ENCODE measurements at regions not wholly inside any gene's neighbourhood (a gene's known extent, or its start where the extent isn't known, plus 50 kb on each side); places are given as distances from the start of the nearest gene placed in this dataset.
"Not testable (repeated sequence)": the region's sequence is repeated elsewhere in the genome, so short reads cannot be mapped to it uniquely, and the experiment has no call there.

DNA sequence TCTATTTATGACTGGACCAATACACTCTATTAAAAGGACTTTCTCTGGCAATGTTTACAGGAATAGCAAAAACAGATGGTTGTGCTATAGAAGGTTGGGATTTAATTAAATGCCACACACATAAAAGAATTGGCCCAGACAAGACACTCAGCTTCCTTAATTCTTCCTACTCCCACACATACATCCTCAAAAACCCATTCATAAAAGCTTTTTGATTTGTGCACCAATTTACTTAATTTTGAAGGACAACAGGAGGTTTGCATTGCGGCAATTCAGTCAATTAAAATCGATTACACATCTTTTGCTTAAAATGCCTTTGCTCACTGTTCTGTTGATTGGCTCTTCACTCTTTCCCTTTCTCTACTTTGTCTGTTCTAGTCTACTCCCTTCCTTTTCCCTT, 317.1 kb downstream of the CBLL2 start:
- no peaks in the 10 kb centered on the region for H3K4me1 ChIP-seq (ENCODE audit: low read length)
- no peak overlapping the region for H3K4me2 ChIP-seq (ENCODE audit: low read depth, low read length)
- H3K9ac ChIP-seq (ENCODE audit: low read length), result no peak overlapping the region
- no peak overlapping the region for H3K27ac ChIP-seq (ENCODE audit: low read length)
- no peak overlapping the region for H3K4me3 ChIP-seq (ENCODE audit: low read length)
- H2AFZ ChIP-seq (ENCODE audit: low read length), result no peak overlapping the region
- no peaks in the 10 kb centered on the region for H3K27me3 ChIP-seq (replicated peaks; ENCODE audit: insufficient read depth, low read length)
- no peaks in the 10 kb centered on the region for H3K9me2 ChIP-seq (replicated peaks; ENCODE audit: insufficient read depth, low read length)
- H3K79me2 ChIP-seq (ENCODE audit: low read length), result no peaks in the 10 kb centered on the region
- no peaks in the 10 kb centered on the region for H3K36me3 ChIP-seq (replicated peaks; ENCODE audit: insufficient read depth, low read length)
- no peak for DNase-seq
- TF ChIP-seq EZH2 (optimal IDR thresholded peaks at IDR 0.05; ENCODE audit: low read depth, low read length), result no peak
- TF ChIP-seq CTCF (IDR thresholded peaks at IDR 0.05; ENCODE audit: low read length), result no peak
- no peak for TF ChIP-seq EZH2phosphoT487 (IDR thresholded peaks at IDR 0.05; ENCODE audit: low read length)
- H4K20me1 ChIP-seq (ENCODE audit: insufficient read depth, low read length), result no peaks in the 10 kb centered on the region
- no peaks in the 10 kb centered on the region for H3F3A ChIP-seq (ENCODE audit: insufficient read depth, low read length)
- no peaks in the 10 kb centered on the region for H3K9me3 ChIP-seq (replicated peaks; ENCODE audit: insufficient read depth, low read length)

DNA sequence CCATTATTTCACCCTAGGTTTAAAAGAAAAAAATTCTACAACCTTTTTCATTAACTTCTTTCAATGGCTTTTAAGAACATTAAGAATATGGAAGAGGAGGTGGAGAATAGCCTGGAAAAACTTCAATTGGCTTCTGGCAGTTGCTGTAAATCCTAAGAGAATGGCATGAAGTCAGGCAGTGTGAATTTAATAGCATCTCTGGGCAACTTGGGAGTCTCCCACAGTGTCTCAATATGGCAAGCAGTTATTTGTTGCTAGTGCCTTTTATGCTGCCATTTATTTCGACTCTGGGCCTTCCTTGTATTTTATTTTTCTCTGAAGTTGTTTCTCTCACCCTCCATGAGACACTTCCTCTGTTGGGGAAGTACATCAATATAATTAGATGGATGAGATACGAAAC, 322.1 kb downstream of the CBLL2 start:
- H3K36me3 ChIP-seq (replicated peaks; ENCODE audit: insufficient read depth, low read length), result no peaks in the 10 kb centered on the region
- H4K20me1 ChIP-seq (ENCODE audit: insufficient read depth, low read length), result no peaks in the 10 kb centered on the region
- DNase-seq, result no peak
- TF ChIP-seq EZH2phosphoT487 (IDR thresholded peaks at IDR 0.05; ENCODE audit: low read length), result no peak
- TF ChIP-seq CTCF (IDR thresholded peaks at IDR 0.05; ENCODE audit: low read length), result no peak
- no peak for TF ChIP-seq EZH2 (optimal IDR thresholded peaks at IDR 0.05; ENCODE audit: low read depth, low read length)
- no peaks in the 10 kb centered on the region for H3K9me2 ChIP-seq (replicated peaks; ENCODE audit: insufficient read depth, low read length)
- H3K27ac ChIP-seq (ENCODE audit: low read length), result no peak overlapping the region
- H3K27me3 ChIP-seq (replicated peaks; ENCODE audit: insufficient read depth, low read length), result no peaks in the 10 kb centered on the region
- no peak overlapping the region for H3K9ac ChIP-seq (ENCODE audit: low read length)
- H3K4me2 ChIP-seq (ENCODE audit: low read depth, low read length), result no peak overlapping the region
- no peaks in the 10 kb centered on the region for H3K4me1 ChIP-seq (ENCODE audit: low read length)
- H3K9me3 ChIP-seq (replicated peaks; ENCODE audit: insufficient read depth, low read length), result no peaks in the 10 kb centered on the region
- no peak overlapping the region for H2AFZ ChIP-seq (ENCODE audit: low read length)
- H3K79me2 ChIP-seq (ENCODE audit: low read length), result no peaks in the 10 kb centered on the region
- no peak overlapping the region for H3K4me3 ChIP-seq (ENCODE audit: low read length)
- no peaks in the 10 kb centered on the region for H3F3A ChIP-seq (ENCODE audit: insufficient read depth, low read length)

- no peak overlapping the region for H2AFZ ChIP-seq (ENCODE audit: low read length)
- no peaks in the 10 kb centered on the region for H3K9me2 ChIP-seq (replicated peaks; ENCODE audit: insufficient read depth, low read length)
- no peaks in the 10 kb centered on the region for H3K4me1 ChIP-seq (ENCODE audit: low read length)
- no peak for TF ChIP-seq EZH2 (optimal IDR thresholded peaks at IDR 0.05; ENCODE audit: low read depth, low read length)
- TF ChIP-seq EZH2phosphoT487 (IDR thresholded peaks at IDR 0.05; ENCODE audit: low read length), result no peak
- no peak for TF ChIP-seq CTCF (IDR thresholded peaks at IDR 0.05; ENCODE audit: low read length)
- no peaks in the 10 kb centered on the region for H3F3A ChIP-seq (ENCODE audit: insufficient read depth, low read length)
- no peaks in the 10 kb centered on the region for H3K36me3 ChIP-seq (replicated peaks; ENCODE audit: insufficient read depth, low read length)
- no peaks in the 10 kb centered on the region for H3K79me2 ChIP-seq (ENCODE audit: low read length)
- no peak overlapping the region for H3K27ac ChIP-seq (ENCODE audit: low read length)
- DNase-seq, result no peak
- H3K4me2 ChIP-seq (ENCODE audit: low read depth, low read length), result no peak overlapping the region
- no peak overlapping the region for H3K4me3 ChIP-seq (ENCODE audit: low read length)
- no peaks in the 10 kb centered on the region for H4K20me1 ChIP-seq (ENCODE audit: insufficient read depth, low read length)
- no peaks in the 10 kb centered on the region for H3K27me3 ChIP-seq (replicated peaks; ENCODE audit: insufficient read depth, low read length)
- no peak overlapping the region for H3K9ac ChIP-seq (ENCODE audit: low read length)
- H3K9me3 ChIP-seq (replicated peaks; ENCODE audit: insufficient read depth, low read length), result no peaks in the 10 kb centered on the region
Measured at GRCh38 chrX:22603060-22603459, 330.3 kb downstream of the CBLL2 start.

DNA sequence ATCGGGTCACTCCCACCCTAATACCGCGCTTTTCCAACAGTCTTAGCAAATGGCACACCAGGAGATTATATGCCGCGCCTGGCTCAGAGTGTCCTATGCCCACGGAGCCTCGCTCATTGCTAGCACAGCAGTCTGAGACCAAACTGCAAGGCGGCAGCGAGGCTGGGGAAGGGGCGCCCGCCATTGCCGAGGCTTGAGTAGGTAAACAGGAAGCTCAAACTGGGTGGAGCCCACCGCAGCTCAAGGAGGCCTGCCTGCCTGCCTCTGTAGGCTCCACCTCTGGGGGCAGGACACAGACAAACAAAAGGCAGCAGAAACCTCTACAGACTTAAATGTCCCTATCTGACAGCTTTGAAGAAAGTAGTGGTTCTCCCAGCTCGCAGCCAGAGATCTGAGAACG, 336.7 kb downstream of the CBLL2 start:
- H3K27ac ChIP-seq (ENCODE audit: low read length); H4K20me1 ChIP-seq (ENCODE audit: insufficient read depth, low read length); H2AFZ ChIP-seq (ENCODE audit: low read length); H3K9me2 ChIP-seq (replicated peaks; ENCODE audit: insufficient read depth, low read length); H3K4me3 ChIP-seq (ENCODE audit: low read length); H3K9ac ChIP-seq (ENCODE audit: low read length); H3K79me2 ChIP-seq (ENCODE audit: low read length); H3F3A ChIP-seq (ENCODE audit: insufficient read depth, low read length); H3K4me2 ChIP-seq (ENCODE audit: low read depth, low read length); DNase-seq; H3K9me3 ChIP-seq (replicated peaks; ENCODE audit: insufficient read depth, low read length); H3K36me3 ChIP-seq (replicated peaks; ENCODE audit: insufficient read depth, low read length); H3K27me3 ChIP-seq (replicated peaks; ENCODE audit: insufficient read depth, low read length); H3K4me1 ChIP-seq (ENCODE audit: low read length): not testable (repeated sequence)

All from MM.1S (cell line).